IMR-90 (cell line): ENCODE measurements at regions not wholly inside any gene's neighbourhood (a gene's known extent, or its start where the extent isn't known, plus 50 kb on each side); places are given as distances from the start of the nearest gene placed in this dataset.

Experiments used
- MAFK ChIP-seq: IDR thresholded peaks from 2 replicates; pipeline ENCODE4 v1.6.1; 2012; ENCODE audit warnings: low read depth, low read length, improper control_type of control experiment
- TF ChIP-seq, protein P1 (sequence below): conservative IDR thresholded peaks from 2 replicates; pipeline ENCODE4 v1.5.1; 2012; ENCODE audit warnings: mild to moderate bottlenecking, low read depth, low read length, improper control_type of control experiment

DNA sequence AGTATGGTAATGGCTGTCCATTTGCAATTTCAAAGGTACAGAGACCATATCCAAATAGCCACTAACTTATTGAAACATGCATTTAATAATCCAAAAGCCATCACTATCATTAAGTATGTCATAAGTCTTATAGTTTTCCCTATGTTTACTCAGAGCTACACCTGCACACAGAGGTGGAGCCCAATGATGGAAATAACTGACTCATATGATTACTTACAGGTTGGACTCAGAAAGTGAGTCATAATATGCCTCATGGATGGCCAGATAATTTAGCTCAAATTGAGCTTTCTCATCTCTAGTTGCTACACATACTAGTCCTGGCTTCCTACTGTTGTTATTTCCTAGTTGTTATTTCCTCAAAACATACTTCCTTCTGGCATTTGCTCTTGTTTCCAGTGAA, 104.4 kb upstream of the KHDRBS2 start:
- TF ChIP-seq, protein P1, sequence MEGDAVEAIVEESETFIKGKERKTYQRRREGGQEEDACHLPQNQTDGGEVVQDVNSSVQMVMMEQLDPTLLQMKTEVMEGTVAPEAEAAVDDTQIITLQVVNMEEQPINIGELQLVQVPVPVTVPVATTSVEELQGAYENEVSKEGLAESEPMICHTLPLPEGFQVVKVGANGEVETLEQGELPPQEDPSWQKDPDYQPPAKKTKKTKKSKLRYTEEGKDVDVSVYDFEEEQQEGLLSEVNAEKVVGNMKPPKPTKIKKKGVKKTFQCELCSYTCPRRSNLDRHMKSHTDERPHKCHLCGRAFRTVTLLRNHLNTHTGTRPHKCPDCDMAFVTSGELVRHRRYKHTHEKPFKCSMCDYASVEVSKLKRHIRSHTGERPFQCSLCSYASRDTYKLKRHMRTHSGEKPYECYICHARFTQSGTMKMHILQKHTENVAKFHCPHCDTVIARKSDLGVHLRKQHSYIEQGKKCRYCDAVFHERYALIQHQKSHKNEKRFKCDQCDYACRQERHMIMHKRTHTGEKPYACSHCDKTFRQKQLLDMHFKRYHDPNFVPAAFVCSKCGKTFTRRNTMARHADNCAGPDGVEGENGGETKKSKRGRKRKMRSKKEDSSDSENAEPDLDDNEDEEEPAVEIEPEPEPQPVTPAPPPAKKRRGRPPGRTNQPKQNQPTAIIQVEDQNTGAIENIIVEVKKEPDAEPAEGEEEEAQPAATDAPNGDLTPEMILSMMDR = no peak
- TF ChIP-seq MAFK = no peak
